ENCODE measurements at regions not wholly inside any gene's neighbourhood (a gene's known extent, or its start where the extent isn't known, plus 50 kb on each side); places are given as distances from the start of the nearest gene placed in this dataset.

- DNase-seq = no peak
These were observed 321.6 kb upstream of the TENM4 start for GRCh38 chr11:79762279-79762921.

- DNase-seq = no peak
These were observed 317.5 kb upstream of the TENM4 start for GRCh38 chr11:79758325-79758724.

GRCh38 chr11:79747406-79747805, 306.6 kb upstream of the TENM4 start:
- no peak for DNase-seq

GRCh38 chr11:79744941-79745340, 304.1 kb upstream of the TENM4 start:
- no peak for DNase-seq

- DNase-seq = no peak
These were observed 301.3 kb upstream of the TENM4 start for GRCh38 chr11:79742176-79742575.

GRCh38 chr11:79739591-79739990, 298.8 kb upstream of the TENM4 start:
- no peak for DNase-seq

GRCh38 chr11:79727221-79727620, 286.4 kb upstream of the TENM4 start:
- no peak for DNase-seq

GRCh38 chr11:79720115-79720514, 279.3 kb upstream of the TENM4 start:
- DNase-seq = no peak

- no peak for DNase-seq
These were observed 267.6 kb upstream of the TENM4 start for GRCh38 chr11:79708319-79708932.

GRCh38 chr11:79705648-79706047, 264.8 kb upstream of the TENM4 start:
- DNase-seq = no peak

- DNase-seq = no peak
These were observed 261.5 kb upstream of the TENM4 start for GRCh38 chr11:79702303-79702702.

GRCh38 chr11:79699246-79699645, 258.4 kb upstream of the TENM4 start:
- DNase-seq = no peak

GRCh38 chr11:79697905-79698304, 257.1 kb upstream of the TENM4 start:
- DNase-seq = no peak

GRCh38 chr11:79694368-79694767, 253.5 kb upstream of the TENM4 start:
- DNase-seq = no peak

GRCh38 chr11:79691445-79691844, 250.6 kb upstream of the TENM4 start:
- no peak for DNase-seq

- DNase-seq = no peak
These were observed 246.0 kb upstream of the TENM4 start for GRCh38 chr11:79686703-79687419.

- no peak for DNase-seq
These were observed 243.1 kb upstream of the TENM4 start for GRCh38 chr11:79683930-79684329.

- DNase-seq = no peak
These were observed 238.1 kb upstream of the TENM4 start for GRCh38 chr11:79678780-79679452.

- DNase-seq = no peak
These were observed 235.6 kb upstream of the TENM4 start for GRCh38 chr11:79676396-79676795.

- DNase-seq = no peak
These were observed 234.3 kb upstream of the TENM4 start for GRCh38 chr11:79675081-79675480.

GRCh38 chr11:79672786-79673185, 232.0 kb upstream of the TENM4 start:
- DNase-seq = no peak

GRCh38 chr11:79671401-79671800, 230.6 kb upstream of the TENM4 start:
- no peak for DNase-seq

GRCh38 chr11:79670882-79671281, 230.1 kb upstream of the TENM4 start:
- no peak for DNase-seq

GRCh38 chr11:79668575-79668974, 227.7 kb upstream of the TENM4 start:
- no peak for DNase-seq

Measured in stimulated activated CD4-positive, alpha-beta T cell treated with anti-CD3 and anti-CD28 coated beads, Interleukin-4, amount 100 ng/mL, for 24 hours (primary cell).